WTC11 (cell line): ENCODE measurements at regions not wholly inside any gene's neighbourhood (a gene's known extent, or its start where the extent isn't known, plus 50 kb on each side); places are given as distances from the start of the nearest gene placed in this dataset.

ENCODE experiments used
- ATAC-seq: fragments of 200-7000 bp; cut with Tn5 transposase; 2 replicates; pipeline ENCODE4 v1.10.0; 2021; ENCODE audit warnings: mild to moderate bottlenecking, moderate library complexity
- CTCF ChIA-PET: fragments of 300-600 bp; sonication (Branson Sonifier 250); formaldehyde crosslinking; loops from one replicate; lab custom pipeline; 2021; ENCODE audit warnings: antibody characterized with exemption; lab: Charles Lee
- POLR2A ChIA-PET: fragments of 350-600 bp; sonication (Branson Sonifier 250); formaldehyde crosslinking; loops from one replicate; lab custom pipeline; 2021; ENCODE audit warnings: antibody characterized with exemption; lab: Charles Lee
- DNase-seq: peaks from one replicate; pipeline ENCODE4 v3.0.0; 2021; ENCODE audit warnings: low spot score
- H3K27ac Mint-ChIP-seq: 2 replicates; pipeline ENCODE4 v1.8.0; 2021; ENCODE audit warnings: mixed read lengths
- H3K27me3 Mint-ChIP-seq: 2 replicates; pipeline ENCODE4 v1.8.0; 2021; ENCODE audit warnings: low read depth, mild to moderate bottlenecking, moderate library complexity, mixed read lengths
- H3K36me3 Mint-ChIP-seq: 2 replicates; pipeline ENCODE4 v1.8.0; 2021; ENCODE audit warnings: mixed read lengths
- H3K4me1 Mint-ChIP-seq: 2 replicates; pipeline ENCODE4 v1.8.0; 2022; ENCODE audit warnings: mixed read lengths
- H3K4me3 Mint-ChIP-seq: 2 replicates; pipeline ENCODE4 v1.8.0; 2021; ENCODE audit warnings: mild to moderate bottlenecking, moderate library complexity, mixed read lengths
- H3K9me3 Mint-ChIP-seq: 2 replicates; pipeline ENCODE4 v1.8.0; 2021; ENCODE audit warnings: mixed read lengths
- AR ChIP-seq: fragments of 250-450 bp; sonication (Bioruptor Pico); IDR thresholded peaks from 2 replicates; pipeline ENCODE4 v1.9.0; 2021; ENCODE audit warnings: mild to moderate bottlenecking
- ATF6 ChIP-seq: sonication (generic); formaldehyde crosslinking; IDR thresholded peaks from 2 replicates; pipeline ENCODE4 v1.8.1; 2023; ENCODE audit warnings: mild to moderate bottlenecking, missing genetic modification reagents
- CREM ChIP-seq: sonication (generic); formaldehyde crosslinking; IDR thresholded peaks from 2 replicates; pipeline ENCODE4 v1.8.1; 2022; ENCODE audit warnings: mild to moderate bottlenecking, missing genetic modification reagents, moderate library complexity
- FOXK1 ChIP-seq: sonication (generic); formaldehyde crosslinking; IDR thresholded peaks from 2 replicates; pipeline ENCODE4 v1.8.0; 2022; ENCODE audit warnings: mild to moderate bottlenecking, moderate library complexity, missing genetic modification reagents
- FOXP1 ChIP-seq: sonication (generic); formaldehyde crosslinking; IDR thresholded peaks from 2 replicates; pipeline ENCODE4 v1.8.0; 2022; ENCODE audit warnings: missing genetic modification reagents, mild to moderate bottlenecking, moderate library complexity, borderline replicate concordance
- GTF2I ChIP-seq: fragments of 250-450 bp; sonication (Bioruptor Pico); conservative IDR thresholded peaks from 2 replicates; pipeline ENCODE4 v1.4.0; 2021; ENCODE audit warnings: mild to moderate bottlenecking
- IRF2 ChIP-seq: sonication (generic); formaldehyde crosslinking; IDR thresholded peaks from 2 replicates; pipeline ENCODE4 v1.8.0; 2022; ENCODE audit warnings: low read depth, missing genetic modification reagents, borderline replicate concordance
- KAT7 ChIP-seq: sonication (generic); formaldehyde crosslinking; IDR thresholded peaks from 2 replicates; pipeline ENCODE4 v1.8.1; 2023; ENCODE audit warnings: missing genetic modification reagents, mild to moderate bottlenecking, borderline replicate concordance
- MYBL2 ChIP-seq: sonication (generic); formaldehyde crosslinking; IDR thresholded peaks from 2 replicates; pipeline ENCODE4 v1.8.1; 2023; ENCODE audit warnings: mild to moderate bottlenecking, moderate library complexity, missing genetic modification reagents
- RORB ChIP-seq: fragments of 250-450 bp; sonication (Bioruptor Pico); IDR thresholded peaks from 2 replicates; pipeline ENCODE4 v1.9.0; 2021; ENCODE audit warnings: mild to moderate bottlenecking
- SP1 ChIP-seq: sonication (generic); formaldehyde crosslinking; conservative IDR thresholded peaks from 2 replicates; pipeline ENCODE4 v1.8.1; 2022; ENCODE audit warnings: missing genetic modification reagents
- TCF7 ChIP-seq: sonication (generic); formaldehyde crosslinking; IDR thresholded peaks from 2 replicates; pipeline ENCODE4 v1.8.0; 2022; ENCODE audit warnings: mild to moderate bottlenecking, low read depth, missing genetic modification reagents, moderate library complexity
- ZNF138 ChIP-seq: sonication (generic); formaldehyde crosslinking; conservative IDR thresholded peaks from 2 replicates; pipeline ENCODE4 v1.8.1; 2022; ENCODE audit warnings: mild to moderate bottlenecking, moderate library complexity, missing genetic modification reagents
- ZNF232 ChIP-seq: sonication (generic); formaldehyde crosslinking; IDR thresholded peaks from 2 replicates; pipeline ENCODE4 v1.8.0; 2022; ENCODE audit warnings: mild to moderate bottlenecking, missing genetic modification reagents
- ZNF396 ChIP-seq: fragments of 250-450 bp; sonication (Bioruptor Pico); IDR thresholded peaks from 2 replicates; pipeline ENCODE4 v1.8.0; 2021; ENCODE audit warnings: mild to moderate bottlenecking, moderate library complexity, borderline replicate concordance
- ZNF416 ChIP-seq: fragments of 250-450 bp; sonication (Bioruptor Pico); IDR thresholded peaks from 2 replicates; pipeline ENCODE4 v1.9.0; 2021; ENCODE audit warnings: mild to moderate bottlenecking, inconsistent platforms
- TF ChIP-seq, protein P1 (sequence below): fragments of 250-450 bp; sonication (Bioruptor Pico); IDR thresholded peaks from 2 replicates; pipeline ENCODE4 v1.9.0; 2021; ENCODE audit warnings: moderate library complexity, mild to moderate bottlenecking, inconsistent platforms, borderline replicate concordance
- TF ChIP-seq, protein P2 (sequence below): fragments of 250-450 bp; sonication (Bioruptor Pico); IDR thresholded peaks from 2 replicates; pipeline ENCODE4 v2.1.2; 2022; ENCODE audit warnings: mild to moderate bottlenecking, moderate library complexity

GRCh38 chr18:39622431-39622830 is 2056.8 kb upstream of the CELF4 start:
- Mint-ChIP-seq H3K9me3 (peaks cover 15% of the 10 kb centered on the region), H3K27me3 (no peaks in the 10 kb centered on the region), H3K4me1 (peaks cover 25% of the 10 kb centered on the region), H3K27ac (no peak overlapping the region), H3K36me3 (peaks cover 14% of the 10 kb centered on the region), H3K4me3 (no peak overlapping the region)
- ChIA-PET CTCF (no interaction called here), POLR2A (no interaction called here)
- TF ChIP-seq MYBL2 (CRISPR knock-in tag) (no peak), AR (CRISPR knock-in tag) (no peak), IRF2 (CRISPR knock-in tag) (no peak), ZNF138 (CRISPR knock-in tag) (no peak), ZNF396 (CRISPR knock-in tag) (no peak), RORB (CRISPR knock-in tag) (no peak), FOXP1 (CRISPR knock-in tag) (no peak), KAT7 (no peak), ZNF232 (CRISPR knock-in tag) (no peak), TCF7 (CRISPR knock-in tag) (no peak)
- TF ChIP-seq, protein P1, sequence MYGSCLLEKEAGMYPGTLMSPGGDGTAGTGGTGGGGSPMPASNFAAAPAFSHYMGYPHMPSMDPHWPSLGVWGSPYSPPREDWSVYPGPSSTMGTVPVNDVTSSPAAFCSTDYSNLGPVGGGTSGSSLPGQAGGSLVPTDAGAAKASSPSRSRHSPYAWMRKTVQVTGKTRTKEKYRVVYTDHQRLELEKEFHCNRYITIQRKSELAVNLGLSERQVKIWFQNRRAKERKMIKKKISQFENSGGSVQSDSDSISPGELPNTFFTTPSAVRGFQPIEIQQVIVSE (CRISPR knock-in tag), result no peak
- DNase-seq (no peak), ATAC-seq (no peak)

- peaks cover 14% of the 10 kb centered on the region for H3K36me3 Mint-ChIP-seq
Observed at GRCh38 chr18:39620551-39621168, 2055.1 kb upstream of the CELF4 start.

DNA sequence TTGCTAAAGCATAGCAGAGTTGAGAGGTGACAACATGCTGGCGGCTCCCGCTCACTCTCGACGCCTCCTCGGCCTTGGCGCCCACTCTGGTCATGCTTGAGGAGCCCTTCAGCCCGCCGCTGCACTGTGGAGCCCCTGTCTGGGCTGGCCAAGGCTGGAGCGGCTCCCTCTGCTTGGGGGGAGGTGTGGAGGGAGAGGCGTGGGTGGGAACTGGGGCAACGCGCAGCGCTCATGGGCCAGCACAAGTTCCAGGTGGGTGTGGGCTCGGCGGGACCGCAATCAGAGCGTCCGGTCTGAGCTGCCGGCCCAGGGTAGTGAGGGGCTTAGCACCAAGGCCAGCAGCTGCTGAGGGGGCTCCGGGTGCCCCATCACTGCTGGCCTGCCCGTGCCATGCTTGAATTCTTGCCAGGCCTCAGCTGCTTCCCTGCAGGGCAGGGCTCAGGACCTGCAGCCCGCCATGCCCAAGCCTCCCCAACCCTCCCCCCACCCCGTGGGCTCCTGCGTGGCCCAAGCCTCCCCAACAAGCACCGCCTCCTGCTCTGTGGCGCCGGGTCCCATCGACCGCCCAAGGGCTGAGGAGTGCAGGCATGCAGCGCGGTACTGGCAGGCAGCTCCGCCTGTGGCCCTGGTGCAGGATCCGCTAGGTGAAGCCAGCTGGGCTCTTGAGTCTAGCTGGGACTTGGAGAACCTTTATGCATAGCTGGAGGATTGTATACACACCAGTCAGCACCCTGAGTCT is 2052.8 kb upstream of the CELF4 start:
- Mint-ChIP-seq H3K27me3 (no peaks in the 10 kb centered on the region), H3K27ac (no peak overlapping the region), H3K9me3 (peaks cover 15% of the 10 kb centered on the region), H3K4me1 (peaks cover 17% of the 10 kb centered on the region), H3K36me3 (peaks cover 14% of the 10 kb centered on the region), H3K4me3 (no peak overlapping the region)
- no peak for TF ChIP-seq GTF2I
- TF ChIP-seq FOXK1 (CRISPR knock-in tag), result no peak
- TF ChIP-seq ATF6 (CRISPR knock-in tag), result no peak
- no peak for TF ChIP-seq CREM
- DNase-seq (no peak), ATAC-seq (no peak)
- CTCF ChIA-PET, result interaction anchor here (0.7 kb wide), 1 partner anchor 46 kb away, joined by 3 read pairs; no protein-coding TSS in a partner anchor
- POLR2A ChIA-PET, result no interaction called here

More at GRCh38 chr18:39620551-39621168, 2055.1 kb upstream of the CELF4 start:
- H3K4me3 Mint-ChIP-seq, result no peak overlapping the region
- no peak for ATAC-seq
- CTCF ChIA-PET, result no interaction called here
- POLR2A ChIA-PET, result no interaction called here
- H3K9me3 Mint-ChIP-seq, result peaks cover 15% of the 10 kb centered on the region
- no peak for DNase-seq
- TF ChIP-seq, protein P2, sequence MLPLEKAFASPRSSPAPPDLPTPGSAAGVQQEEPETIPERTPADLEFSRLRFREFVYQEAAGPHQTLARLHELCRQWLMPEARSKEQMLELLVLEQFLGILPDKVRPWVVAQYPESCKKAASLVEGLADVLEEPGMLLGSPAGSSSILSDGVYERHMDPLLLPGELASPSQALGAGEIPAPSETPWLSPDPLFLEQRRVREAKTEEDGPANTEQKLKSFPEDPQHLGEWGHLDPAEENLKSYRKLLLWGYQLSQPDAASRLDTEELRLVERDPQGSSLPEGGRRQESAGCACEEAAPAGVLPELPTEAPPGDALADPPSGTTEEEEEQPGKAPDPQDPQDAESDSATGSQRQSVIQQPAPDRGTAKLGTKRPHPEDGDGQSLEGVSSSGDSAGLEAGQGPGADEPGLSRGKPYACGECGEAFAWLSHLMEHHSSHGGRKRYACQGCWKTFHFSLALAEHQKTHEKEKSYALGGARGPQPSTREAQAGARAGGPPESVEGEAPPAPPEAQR, result no peak
- no peak for TF ChIP-seq SP1 (CRISPR knock-in tag)
- TF ChIP-seq ZNF416 (CRISPR knock-in tag), result no peak
- H3K27me3 Mint-ChIP-seq, result no peaks in the 10 kb centered on the region
- peaks cover 17% of the 10 kb centered on the region for H3K4me1 Mint-ChIP-seq
- no peak overlapping the region for H3K27ac Mint-ChIP-seq
